ENCODE measurements at regions not wholly inside any gene's neighbourhood (a gene's known extent, or its start where the extent isn't known, plus 50 kb on each side); places are given as distances from the start of the nearest gene placed in this dataset.
A peak's percentile ranks its signal among the peaks of the same experiment; 100 is the strongest.

DNA sequence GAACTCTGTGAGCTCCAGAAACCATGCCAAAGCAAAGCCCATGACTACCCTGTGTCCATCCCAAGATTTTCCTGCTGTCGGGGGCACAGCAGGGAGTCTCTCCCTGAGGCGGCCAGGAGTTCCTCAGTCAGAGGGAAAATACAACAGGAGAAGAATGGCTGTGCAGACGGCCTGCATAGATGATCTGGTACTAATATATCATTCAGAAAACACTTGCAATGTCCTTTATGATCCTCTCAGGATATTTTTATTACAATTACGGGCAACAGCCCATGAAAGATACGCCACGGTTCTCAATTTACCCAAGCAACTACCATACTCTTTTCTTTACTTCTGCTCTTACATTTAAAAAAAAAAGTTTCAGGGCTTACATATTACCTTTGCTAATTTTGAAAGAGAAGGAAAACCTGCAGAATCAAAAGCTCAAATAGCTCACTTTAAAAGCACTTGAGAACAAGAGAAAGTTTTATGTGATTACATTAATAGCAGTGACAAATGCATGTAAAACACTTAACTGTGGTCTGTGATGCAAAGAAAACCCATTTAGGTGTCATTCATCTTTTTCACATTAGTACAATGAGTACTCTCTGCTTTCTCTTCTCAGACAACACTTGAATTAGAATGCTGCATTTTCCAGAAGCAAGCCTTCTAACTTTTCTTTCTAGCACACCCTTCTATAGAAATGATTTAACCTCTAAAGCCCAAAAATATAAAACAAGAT is 460.8 kb downstream of the KLF5 start:
- H3K27ac ChIP-seq (ENCODE audit: low read depth, low read length): no peak overlapping the region
- no peak overlapping the region for H2AFZ ChIP-seq (ENCODE audit: low read depth, low read length)
- TF ChIP-seq EZH2 (IDR thresholded peaks at IDR 0.05; ENCODE audit: insufficient read depth, low read length): no peak
- TF ChIP-seq, protein P1, sequence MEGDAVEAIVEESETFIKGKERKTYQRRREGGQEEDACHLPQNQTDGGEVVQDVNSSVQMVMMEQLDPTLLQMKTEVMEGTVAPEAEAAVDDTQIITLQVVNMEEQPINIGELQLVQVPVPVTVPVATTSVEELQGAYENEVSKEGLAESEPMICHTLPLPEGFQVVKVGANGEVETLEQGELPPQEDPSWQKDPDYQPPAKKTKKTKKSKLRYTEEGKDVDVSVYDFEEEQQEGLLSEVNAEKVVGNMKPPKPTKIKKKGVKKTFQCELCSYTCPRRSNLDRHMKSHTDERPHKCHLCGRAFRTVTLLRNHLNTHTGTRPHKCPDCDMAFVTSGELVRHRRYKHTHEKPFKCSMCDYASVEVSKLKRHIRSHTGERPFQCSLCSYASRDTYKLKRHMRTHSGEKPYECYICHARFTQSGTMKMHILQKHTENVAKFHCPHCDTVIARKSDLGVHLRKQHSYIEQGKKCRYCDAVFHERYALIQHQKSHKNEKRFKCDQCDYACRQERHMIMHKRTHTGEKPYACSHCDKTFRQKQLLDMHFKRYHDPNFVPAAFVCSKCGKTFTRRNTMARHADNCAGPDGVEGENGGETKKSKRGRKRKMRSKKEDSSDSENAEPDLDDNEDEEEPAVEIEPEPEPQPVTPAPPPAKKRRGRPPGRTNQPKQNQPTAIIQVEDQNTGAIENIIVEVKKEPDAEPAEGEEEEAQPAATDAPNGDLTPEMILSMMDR (IDR thresholded peaks at IDR 0.05; ENCODE audit: insufficient read depth, low read depth, low read length): no peak
- H3K27me3 ChIP-seq (ENCODE audit: insufficient read depth, low read length): no peaks in the 10 kb centered on the region
- no peak overlapping the region for H3K9ac ChIP-seq (ENCODE audit: low read length)
- Mint-ChIP-seq H3K9me3 (ENCODE audit: unreplicated experiment) (no peaks in the 10 kb centered on the region), H3K27me3 (ENCODE audit: low read depth, unreplicated experiment) (no peaks in the 10 kb centered on the region), H3K27ac (ENCODE audit: unreplicated experiment) (no peak overlapping the region), H3K4me3 (ENCODE audit: unreplicated experiment) (no peak overlapping the region), H3K36me3 (ENCODE audit: low read depth, unreplicated experiment) (no peaks in the 10 kb centered on the region), H3K4me1 (ENCODE audit: low read depth, unreplicated experiment) (no peaks in the 10 kb centered on the region)
- no peak overlapping the region for H3K4me2 ChIP-seq (ENCODE audit: low read length)
- H3K4me1 ChIP-seq (ENCODE audit: insufficient read depth, low read length): no peaks in the 10 kb centered on the region
- no peak for FAIRE-seq
- no peak overlapping the region for H3K4me3 ChIP-seq (ENCODE audit: insufficient read depth, low read depth, low read length)
- H3K9me3 ChIP-seq (ENCODE audit: insufficient read depth, low read depth, low read length): no peaks in the 10 kb centered on the region
- H3K36me3 ChIP-seq (ENCODE audit: insufficient read depth, low read length): no peaks in the 10 kb centered on the region
- H4K20me1 ChIP-seq (ENCODE audit: insufficient read depth, low read length): no peaks in the 10 kb centered on the region
- H3K79me2 ChIP-seq (ENCODE audit: insufficient read depth, low read length): no peaks in the 10 kb centered on the region
- peak; percentile 14 for DNase-seq (ENCODE audit: low read depth)

- Histone ChIP-seq H3K79me2 (ENCODE audit: insufficient read depth, low read length) (no peaks in the 10 kb centered on the region), H3K9me3 (ENCODE audit: insufficient read depth, low read depth, low read length) (no peaks in the 10 kb centered on the region), H3K27ac (ENCODE audit: low read depth, low read length) (no peak overlapping the region), H3K4me2 (ENCODE audit: low read length) (no peak overlapping the region), H4K20me1 (ENCODE audit: insufficient read depth, low read length) (no peaks in the 10 kb centered on the region), H3K36me3 (ENCODE audit: insufficient read depth, low read length) (no peaks in the 10 kb centered on the region), H3K27me3 (ENCODE audit: insufficient read depth, low read length) (no peaks in the 10 kb centered on the region), H3K4me1 (ENCODE audit: insufficient read depth, low read length) (no peaks in the 10 kb centered on the region), H3K9ac (ENCODE audit: low read length) (no peak overlapping the region), H3K4me3 (ENCODE audit: insufficient read depth, low read depth, low read length) (no peak overlapping the region), H2AFZ (ENCODE audit: low read depth, low read length) (no peak overlapping the region)
- TF ChIP-seq, protein P1 (IDR thresholded peaks at IDR 0.05; ENCODE audit: insufficient read depth, low read depth, low read length): no peak
- TF ChIP-seq EZH2 (IDR thresholded peaks at IDR 0.05; ENCODE audit: insufficient read depth, low read length): no peak
- no peak overlapping the region for H3K27ac Mint-ChIP-seq (ENCODE audit: unreplicated experiment)
- no peaks in the 10 kb centered on the region for H3K27me3 Mint-ChIP-seq (ENCODE audit: low read depth, unreplicated experiment)
- H3K36me3 Mint-ChIP-seq (ENCODE audit: low read depth, unreplicated experiment): no peaks in the 10 kb centered on the region
- DNase-seq (ENCODE audit: low read depth) (no peak), FAIRE-seq (no peak)
- no peak overlapping the region for H3K4me3 Mint-ChIP-seq (ENCODE audit: unreplicated experiment)
- no peaks in the 10 kb centered on the region for H3K4me1 Mint-ChIP-seq (ENCODE audit: low read depth, unreplicated experiment)
- no peaks in the 10 kb centered on the region for H3K9me3 Mint-ChIP-seq (ENCODE audit: unreplicated experiment)
These were observed 459.0 kb downstream of the KLF5 start for GRCh38 chr13:73517766-73518165.

GRCh38 chr13:73516731-73517130 is 457.9 kb downstream of the KLF5 start:
- DNase-seq (ENCODE audit: low read depth): no peak

More at GRCh38 chr13:73516731-73517130, 457.9 kb downstream of the KLF5 start:
- Histone ChIP-seq H3K4me1 (ENCODE audit: insufficient read depth, low read length) (no peaks in the 10 kb centered on the region), H3K4me2 (ENCODE audit: low read length) (no peak overlapping the region), H3K27me3 (ENCODE audit: insufficient read depth, low read length) (no peaks in the 10 kb centered on the region), H3K36me3 (ENCODE audit: insufficient read depth, low read length) (no peaks in the 10 kb centered on the region), H3K27ac (ENCODE audit: low read depth, low read length) (no peak overlapping the region), H3K9me3 (ENCODE audit: insufficient read depth, low read depth, low read length) (no peaks in the 10 kb centered on the region), H2AFZ (ENCODE audit: low read depth, low read length) (no peak overlapping the region), H4K20me1 (ENCODE audit: insufficient read depth, low read length) (no peaks in the 10 kb centered on the region), H3K9ac (ENCODE audit: low read length) (no peak overlapping the region), H3K79me2 (ENCODE audit: insufficient read depth, low read length) (no peaks in the 10 kb centered on the region), H3K4me3 (ENCODE audit: insufficient read depth, low read depth, low read length) (no peak overlapping the region)
- H3K27me3 Mint-ChIP-seq (ENCODE audit: low read depth, unreplicated experiment): no peaks in the 10 kb centered on the region
- no peak for FAIRE-seq
- no peaks in the 10 kb centered on the region for H3K36me3 Mint-ChIP-seq (ENCODE audit: low read depth, unreplicated experiment)
- TF ChIP-seq EZH2 (IDR thresholded peaks at IDR 0.05; ENCODE audit: insufficient read depth, low read length): no peak
- TF ChIP-seq, protein P1 (IDR thresholded peaks at IDR 0.05; ENCODE audit: insufficient read depth, low read depth, low read length): no peak
- no peaks in the 10 kb centered on the region for H3K9me3 Mint-ChIP-seq (ENCODE audit: unreplicated experiment)
- H3K4me3 Mint-ChIP-seq (ENCODE audit: unreplicated experiment): no peak overlapping the region
- no peaks in the 10 kb centered on the region for H3K4me1 Mint-ChIP-seq (ENCODE audit: low read depth, unreplicated experiment)
- H3K27ac Mint-ChIP-seq (ENCODE audit: unreplicated experiment): no peak overlapping the region
